IPS DF 4.7 (cell line): ENCODE measurements at regions not wholly inside any gene's neighbourhood (a gene's known extent, or its start where the extent isn't known, plus 50 kb on each side); places are given as distances from the start of the nearest gene placed in this dataset.
A peak's percentile ranks its signal among the peaks of the same experiment; 100 is the strongest.

ENCODE experiments used
- DNase-seq: peaks from one replicate; pipeline ENCODE4 v3.0.0-alpha.2; 2013; ENCODE audit warnings: low spot score; ENCODE audit errors: extremely low read depth

- DNase-seq: no peak
These were observed 103.7 kb upstream of the TENM3 start for GRCh38 chr4:182139491-182139890.

- DNase-seq: no peak
These were observed 102.7 kb upstream of the TENM3 start for GRCh38 chr4:182140547-182140946.

- DNase-seq: no peak
These were observed 102.1 kb upstream of the TENM3 start for GRCh38 chr4:182141061-182141460.

- no peak for DNase-seq
These were observed 100.8 kb upstream of the TENM3 start for GRCh38 chr4:182142176-182143085.

GRCh38 chr4:182143086-182143821 lies 99.9 kb upstream of the TENM3 start:
- DNase-seq: no peak

GRCh38 chr4:182143822-182144625 lies 99.2 kb upstream of the TENM3 start:
- DNase-seq: peak; percentile 36

GRCh38 chr4:182144626-182145333 lies 98.4 kb upstream of the TENM3 start:
- no peak for DNase-seq

GRCh38 chr4:182145334-182145905 lies 97.8 kb upstream of the TENM3 start:
- DNase-seq: no peak

- no peak for DNase-seq
These were observed 95.8 kb upstream of the TENM3 start for GRCh38 chr4:182147391-182147790.

- no peak for DNase-seq
These were observed 92.6 kb upstream of the TENM3 start for GRCh38 chr4:182150645-182151044.

GRCh38 chr4:182155806-182156205 lies 87.4 kb upstream of the TENM3 start:
- DNase-seq: no peak

GRCh38 chr4:182163180-182163579 lies 80.0 kb upstream of the TENM3 start:
- no peak for DNase-seq

- no peak for DNase-seq
These were observed 73.6 kb upstream of the TENM3 start for GRCh38 chr4:182169572-182169971.

- DNase-seq: no peak
These were observed 73.2 kb upstream of the TENM3 start for GRCh38 chr4:182169987-182170386.

- DNase-seq: no peak
These were observed 72.7 kb upstream of the TENM3 start for GRCh38 chr4:182170417-182170935.

GRCh38 chr4:182174979-182175378 lies 68.2 kb upstream of the TENM3 start:
- no peak for DNase-seq

- DNase-seq: no peak
These were observed 67.2 kb upstream of the TENM3 start for GRCh38 chr4:182175788-182176519.

GRCh38 chr4:182177166-182177565 lies 66.0 kb upstream of the TENM3 start:
- no peak for DNase-seq

- no peak for DNase-seq
These were observed 64.1 kb upstream of the TENM3 start for GRCh38 chr4:182179105-182179504.

- DNase-seq: no peak
These were observed 63.5 kb upstream of the TENM3 start for GRCh38 chr4:182179751-182180150.
